ENCODE measurements at regions not wholly inside any gene's neighbourhood (a gene's known extent, or its start where the extent isn't known, plus 50 kb on each side); places are given as distances from the start of the nearest gene placed in this dataset.

- no TSS peak for BruUV-seq (replicated peaks)
- Histone ChIP-seq H3K56ac (ENCODE audit: extremely low read depth, insufficient read depth, low read length) (no peak overlapping the region), H3K4me2 (ENCODE audit: low read depth, low read length) (no peak overlapping the region), H3K79me1 (ENCODE audit: low read depth in 1 of 2, low read length in 2 of 2) (no peaks in the 10 kb centered on the region), H3K14ac (replicated peaks; ENCODE audit: low read depth, low read length) (no peak overlapping the region), H4K91ac (ENCODE audit: insufficient read depth, low read depth, low read length) (no peak overlapping the region), H3K23ac (ENCODE audit: low read depth, low read length) (no peak overlapping the region), H3K9me1 (ENCODE audit: insufficient read depth, low read length) (no peaks in the 10 kb centered on the region), H3K4me1 (ENCODE audit: control insufficient read depth, insufficient read depth, low read length) (no peaks in the 10 kb centered on the region), H3K36me3 (ENCODE audit: control insufficient read depth, insufficient read depth, low read length) (no peaks in the 10 kb centered on the region), H3K4ac (ENCODE audit: low read depth, low read length) (no peak overlapping the region), H2AK9ac (replicated peaks; ENCODE audit: low read depth, low read length, poor library complexity) (no peak overlapping the region), H4K20me1 (ENCODE audit: insufficient read depth, low read length) (no peaks in the 10 kb centered on the region), H2BK5ac (ENCODE audit: low read depth, low read length, poor library complexity, severe bottlenecking) (no peak overlapping the region), H4K5ac (ENCODE audit: low read depth, low read length) (no peak overlapping the region), H2BK20ac (ENCODE audit: low read depth, low read length) (no peak overlapping the region), H2AFZ (replicated peaks; ENCODE audit: low read length, poor library complexity) (no peak overlapping the region), H4K8ac (ENCODE audit: low read depth in 2 of 2, low read length in 2 of 2) (no peak overlapping the region), H3K27ac (ENCODE audit: insufficient read depth, low read length) (no peak overlapping the region), H3K4me3 (ENCODE audit: insufficient read depth, low read depth, low read length) (no peak overlapping the region), H3K9me3 (ENCODE audit: control insufficient read depth, insufficient read depth, low read length) (no peaks in the 10 kb centered on the region), H3K9ac (ENCODE audit: low read depth, low read length) (no peak overlapping the region), H2BK120ac (ENCODE audit: low read depth, low read length) (no peak overlapping the region), H3K27me3 (ENCODE audit: control insufficient read depth, insufficient read depth, low read length) (peaks cover 9% of the 10 kb centered on the region), H3K18ac (ENCODE audit: low read depth, low read length) (no peak overlapping the region), H2AK5ac (ENCODE audit: low read depth, low read length) (no peak overlapping the region), H2BK15ac (ENCODE audit: low read depth, low read length) (no peak overlapping the region)
- DNase-seq, result no peak
- in situ Hi-C loops (cut with MboI; ENCODE audit: low sequenced_read_pairs) (loop anchor here (25.0 kb wide), 1 partner anchor 528 kb away; no protein-coding TSS in a partner anchor), dilution Hi-C loops (cut with HindIII; ENCODE audit: low sequenced_read_pairs, unreplicated experiment) (no loop called here), intact Hi-C loops (cut with micrococcal nuclease) (loop anchor here (10.0 kb wide), 1 partner anchor 846 kb away; no protein-coding TSS in a partner anchor)
- POLR2A ChIA-PET (ENCODE audit: unreplicated experiment), result no interaction called here
- TF ChIP-seq CTCF (conservative IDR thresholded peaks at IDR 0.05; ENCODE audit: low read depth, low read length), result no peak
- TF ChIP-seq RAD21 (IDR thresholded peaks at IDR 0.05; ENCODE audit: low read length), result no peak
- TF ChIP-seq RCOR1 (IDR thresholded peaks at IDR 0.05; ENCODE audit: insufficient replicate concordance, low read length), result no peak
- no peak for TF ChIP-seq MXI1 (IDR thresholded peaks at IDR 0.05; ENCODE audit: borderline replicate concordance, low read depth, low read length)
- no peak for TF ChIP-seq FOS (IDR thresholded peaks at IDR 0.05; ENCODE audit: low read depth, low read length)
- no peak for TF ChIP-seq SMC3 (IDR thresholded peaks at IDR 0.05; ENCODE audit: low read depth, low read length)
- no peak for TF ChIP-seq CEBPB (IDR thresholded peaks at IDR 0.05; ENCODE audit: low read depth, low read length)
- no peak for TF ChIP-seq ELK1 (IDR thresholded peaks at IDR 0.05; ENCODE audit: borderline replicate concordance, low read depth, low read length)
- no peak for TF ChIP-seq NFE2L2 (IDR thresholded peaks at IDR 0.05; ENCODE audit: low read depth, low read length)
- TF ChIP-seq RFX5 (IDR thresholded peaks at IDR 0.05; ENCODE audit: low read depth, low read length), result no peak
- no peak for TF ChIP-seq MAFK (IDR thresholded peaks at IDR 0.05; ENCODE audit: low read depth, low read length)
- CTCF ChIA-PET, result interaction anchor here (0.6 kb wide), 1 partner anchor 210 kb away, joined by 3 read pairs; no protein-coding TSS in a partner anchor
- ATAC-seq (ENCODE audit: low read depth), result no peak
- no CpG with 5 or more reads among the region's 2 CpGs for WGBS, 2 experiments (ENCODE audit: extremely low coverage in 2 of 2, insufficient read length in 1 of 2)
Observed at GRCh38 chr2:222058819-222059445, 239.9 kb downstream of the PAX3 start.
